PC-3 (cell line): ENCODE measurements at regions not wholly inside any gene's neighbourhood (a gene's known extent, or its start where the extent isn't known, plus 50 kb on each side); places are given as distances from the start of the nearest gene placed in this dataset.

Experiments
- EZH2 ChIP-seq: fragments of 300-600 bp; sonication (generic); IDR thresholded peaks from one replicate; pipeline ENCODE4 v1.6.1; 2017; ENCODE audit warnings: antibody characterized with exemption, mild to moderate bottlenecking, low read length; ENCODE audit not compliant: unreplicated experiment
- EZH2phosphoT487 ChIP-seq: fragments of 300-600 bp; sonication (generic); IDR thresholded peaks from 2 replicates; pipeline ENCODE4 v1.6.1; 2018; ENCODE audit warnings: mild to moderate bottlenecking, antibody characterized with exemption, low read length, borderline replicate concordance

- TF ChIP-seq EZH2 (no peak), EZH2phosphoT487 (no peak)
Measured at GRCh38 chr20:10853176-10853575, 179.4 kb upstream of the JAG1 start.
